KG1 (cell line): ENCODE measurements at regions not wholly inside any gene's neighbourhood (a gene's known extent, or its start where the extent isn't known, plus 50 kb on each side); places are given as distances from the start of the nearest gene placed in this dataset.

Experiments
- DNase-seq: peaks from one replicate; lab custom pipeline; 2025; lab: John Stamatoyannopoulos, UW

- no peak for DNase-seq
Measured at GRCh38 chr1:106883208-106883607, 173.3 kb upstream of the PRMT6 start.

DNA sequence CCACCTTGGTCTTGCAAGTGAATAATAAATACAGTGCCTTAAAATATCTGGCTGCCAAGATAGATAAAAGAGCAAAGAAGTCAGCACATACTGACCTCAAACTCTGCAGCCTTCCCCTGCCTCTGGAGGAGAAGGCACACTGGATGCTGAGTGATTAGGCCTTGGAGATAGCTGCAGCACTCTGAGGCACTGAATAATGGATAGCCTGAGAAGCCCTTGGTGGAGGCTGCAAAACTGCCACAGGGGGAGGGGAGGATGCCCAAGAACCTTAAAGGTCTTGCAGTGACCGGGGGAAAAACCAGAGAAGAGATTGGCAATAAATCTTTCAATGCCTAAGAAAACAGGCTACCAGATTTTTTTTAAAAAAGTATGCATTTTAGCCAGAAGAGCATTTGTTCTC is 167.4 kb upstream of the PRMT6 start:
- DNase-seq, result no peak

DNA sequence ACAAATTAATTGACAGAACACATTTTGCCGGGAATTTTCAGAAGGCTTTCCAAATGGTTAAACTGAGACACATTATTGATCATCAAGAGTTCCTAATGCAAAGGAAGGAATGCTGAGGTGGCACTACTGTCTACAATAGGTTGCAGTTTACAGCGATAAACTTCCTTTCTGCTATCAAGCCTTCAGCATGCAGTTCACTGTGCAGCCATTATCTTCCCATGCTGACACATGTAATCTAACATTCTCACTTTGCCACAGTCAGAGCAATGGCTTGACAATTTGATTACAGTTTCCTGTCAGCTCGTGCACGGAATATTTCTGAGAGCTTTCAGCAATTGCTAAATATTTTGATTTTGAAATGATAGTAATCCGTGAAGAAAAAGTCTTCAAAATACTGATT is 166.9 kb upstream of the PRMT6 start:
- no peak for DNase-seq

- no peak for DNase-seq
Measured at GRCh38 chr1:106897976-106898375, 158.5 kb upstream of the PRMT6 start.

GRCh38 chr1:106899644-106900043 is 156.8 kb upstream of the PRMT6 start:
- no peak for DNase-seq

- no peak for DNase-seq
Measured at GRCh38 chr1:106907795-106908194, 148.7 kb upstream of the PRMT6 start.

DNA sequence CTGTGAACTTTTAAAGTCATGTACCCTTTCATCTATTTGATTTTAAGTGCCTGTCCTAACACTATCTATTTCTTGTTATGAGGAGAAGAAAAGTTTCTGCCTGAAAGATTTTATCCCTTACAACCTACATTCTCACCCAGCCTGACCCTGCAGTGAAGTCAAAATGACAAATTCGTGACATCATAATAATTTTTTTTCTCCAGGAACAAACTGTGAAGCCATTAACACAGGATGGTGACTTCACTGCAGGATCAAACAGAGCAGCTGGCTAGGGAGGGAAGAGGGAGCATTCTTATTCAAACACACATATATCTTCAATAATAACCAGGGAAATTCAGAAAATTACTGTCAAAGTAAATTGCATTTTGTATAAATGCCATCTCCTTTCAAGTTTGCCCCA is 147.8 kb upstream of the PRMT6 start:
- no peak for DNase-seq

DNA sequence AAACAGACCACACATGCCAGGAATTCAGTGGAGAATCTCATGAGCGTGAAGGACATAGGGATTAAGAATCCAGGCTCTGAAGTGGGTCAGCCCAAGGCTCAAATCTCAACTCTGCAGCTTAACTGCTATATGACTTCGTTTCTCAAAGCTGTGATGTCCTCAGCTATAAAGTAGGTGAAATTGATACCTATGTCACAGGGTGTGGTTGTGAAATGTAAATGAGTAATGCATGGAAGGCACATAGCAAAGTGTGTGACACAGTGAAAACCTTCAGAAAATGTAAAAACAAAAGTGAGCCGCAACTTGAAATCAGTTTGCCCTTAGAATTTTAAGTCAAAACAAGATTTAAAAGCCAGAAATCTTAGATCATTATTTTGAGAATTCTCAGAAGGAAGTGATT is 145.7 kb upstream of the PRMT6 start:
- no peak for DNase-seq

GRCh38 chr1:106912131-106912530 is 144.3 kb upstream of the PRMT6 start:
- DNase-seq, result no peak

DNA sequence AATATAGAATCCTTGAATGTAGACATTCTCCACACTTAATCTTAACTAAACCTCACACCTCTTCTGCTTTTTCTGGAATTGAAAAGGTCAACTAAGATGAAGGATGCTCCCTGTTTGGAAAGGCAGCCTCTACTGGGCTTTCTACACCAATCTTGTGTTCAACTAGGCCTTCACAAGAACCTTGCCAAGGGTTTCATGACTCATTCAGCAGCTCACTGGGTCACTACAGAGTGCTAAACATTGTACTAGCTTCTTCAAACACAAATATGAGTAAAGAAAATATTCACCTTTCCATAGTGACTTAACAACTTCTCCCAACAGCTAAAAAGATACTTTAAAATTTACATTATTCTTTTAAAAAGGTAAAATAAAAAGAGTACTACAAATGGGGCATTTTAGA is 135.3 kb upstream of the PRMT6 start:
- no peak for DNase-seq

- DNase-seq, result no peak
Measured at GRCh38 chr1:106924360-106924759, 132.1 kb upstream of the PRMT6 start.

- no peak for DNase-seq
Measured at GRCh38 chr1:106925750-106926149, 130.7 kb upstream of the PRMT6 start.

- DNase-seq, result no peak
Measured at GRCh38 chr1:106926803-106927582, 129.5 kb upstream of the PRMT6 start.

GRCh38 chr1:106937104-106937503 is 119.4 kb upstream of the PRMT6 start:
- no peak for DNase-seq

- no peak for DNase-seq
Measured at GRCh38 chr1:106944721-106945120, 111.8 kb upstream of the PRMT6 start.

GRCh38 chr1:106952776-106953175 is 103.7 kb upstream of the PRMT6 start:
- DNase-seq, result no peak

DNA sequence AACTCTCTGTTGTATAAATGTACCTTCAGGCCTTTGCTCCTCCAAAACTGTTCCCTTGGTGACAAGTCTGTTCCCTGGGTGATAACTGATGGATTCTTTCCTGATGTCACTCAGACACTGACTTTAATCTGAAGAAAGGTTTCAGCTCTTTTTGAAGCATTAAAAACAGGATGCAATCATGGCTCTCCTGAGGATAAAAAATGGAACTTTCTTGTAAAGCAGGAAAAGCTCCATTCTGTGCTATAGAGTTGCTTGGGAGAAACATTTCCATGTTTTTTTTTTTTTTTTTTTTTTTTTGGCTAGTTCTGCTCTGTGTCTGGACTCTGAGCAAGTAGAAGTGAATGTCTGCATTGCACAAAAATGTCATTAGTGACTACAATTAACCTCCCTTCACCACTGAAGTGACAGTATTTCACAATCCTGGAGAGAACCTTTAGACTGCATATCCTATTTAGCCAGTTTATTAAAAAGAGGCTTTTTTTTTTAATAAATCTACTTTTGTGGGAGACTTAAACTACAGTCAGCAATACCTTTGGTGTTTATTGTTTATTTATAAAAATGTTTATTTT is 101.7 kb upstream of the PRMT6 start:
- no peak for DNase-seq

- no peak for DNase-seq
Measured at GRCh38 chr1:106956721-106957120, 99.8 kb upstream of the PRMT6 start.

GRCh38 chr1:106957795-106958194 is 98.7 kb upstream of the PRMT6 start:
- DNase-seq, result no peak

DNA sequence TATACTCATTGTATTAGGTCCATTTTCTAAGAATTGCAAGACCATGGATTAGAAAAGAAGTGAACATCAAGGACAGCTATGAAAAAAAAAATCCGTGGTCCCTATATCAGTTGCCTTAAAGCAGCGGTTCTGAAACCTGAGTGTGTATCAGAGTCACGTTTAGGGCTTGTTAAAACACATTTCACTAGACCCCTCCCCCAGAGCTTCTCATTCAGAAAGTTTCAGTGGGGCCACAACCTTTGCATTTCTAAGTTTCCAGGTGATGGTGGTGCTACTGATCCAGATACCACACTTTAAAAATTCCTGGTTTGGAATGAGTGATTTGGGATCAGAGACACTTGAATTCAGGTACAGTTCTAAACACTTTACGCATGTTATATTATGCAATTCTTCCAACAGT is 96.1 kb upstream of the PRMT6 start:
- no peak for DNase-seq

DNA sequence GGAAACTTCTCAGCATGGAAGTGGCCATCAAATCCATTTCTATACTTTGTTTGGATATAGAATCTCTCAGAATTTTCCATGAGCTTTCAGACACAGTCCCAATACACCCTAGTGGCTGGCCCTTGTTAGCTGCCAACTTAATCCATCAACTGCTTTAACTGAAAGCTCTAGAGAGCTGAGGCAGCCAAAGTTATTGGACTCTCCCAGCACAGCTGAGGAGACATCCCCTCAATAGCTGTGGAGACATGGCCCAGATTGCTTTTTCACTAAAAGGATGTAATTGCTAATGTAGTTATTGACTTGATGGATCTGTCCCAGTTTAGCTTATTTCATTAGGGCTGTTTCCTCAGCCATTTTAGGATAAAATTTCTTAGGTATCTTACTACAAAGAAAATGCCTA is 94.8 kb upstream of the PRMT6 start:
- DNase-seq, result no peak

GRCh38 chr1:106962591-106962990 is 93.9 kb upstream of the PRMT6 start:
- DNase-seq, result no peak

DNA sequence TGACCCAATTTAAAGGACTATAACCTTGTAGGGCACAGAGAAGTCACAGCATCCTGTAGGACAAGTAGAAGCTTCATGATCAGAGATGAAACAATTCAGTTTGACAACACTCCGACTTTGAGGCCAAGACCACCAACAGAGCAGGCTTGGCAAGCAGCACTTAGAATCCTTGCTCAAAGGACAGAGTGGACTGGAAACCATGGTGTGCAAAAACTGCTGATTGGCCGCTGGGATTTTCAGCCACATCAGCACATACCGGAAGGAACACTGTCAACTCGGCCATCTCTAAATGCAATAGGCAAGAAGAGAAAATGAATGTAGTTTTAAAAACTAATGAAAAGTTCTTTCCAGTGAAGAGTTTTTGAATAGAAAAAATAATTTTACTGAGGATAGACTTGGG is 92.0 kb upstream of the PRMT6 start:
- DNase-seq, result no peak

- no peak for DNase-seq
Measured at GRCh38 chr1:106968644-106969043, 87.8 kb upstream of the PRMT6 start.
